ENCODE measurements at regions not wholly inside any gene's neighbourhood (a gene's known extent, or its start where the extent isn't known, plus 50 kb on each side); places are given as distances from the start of the nearest gene placed in this dataset.

GRCh38 chr2:19022334-19022733 is 336.1 kb downstream of the OSR1 start:
- TF ChIP-seq CTCF (IDR thresholded peaks at IDR 0.05; ENCODE audit: low read depth, low read length, missing input control) (no peak), GABPA (IDR thresholded peaks at IDR 0.05 in 1 of 2, conservative IDR thresholded peaks at IDR 0.05 in 1 of 2) (no peak), MAX (IDR thresholded peaks at IDR 0.05) (no peak), JUND (IDR thresholded peaks at IDR 0.05) (no peak), ZBTB33 (IDR thresholded peaks at IDR 0.05) (no peak), YY1 (IDR thresholded peaks at IDR 0.05) (no peak), FOXA1 (IDR thresholded peaks at IDR 0.05) (no peak), SP1 (IDR thresholded peaks at IDR 0.05) (no peak)

Measured in liver (tissue), 3 donors.